HL-60/S4 (cell line): ENCODE measurements at regions not wholly inside any gene's neighbourhood (a gene's known extent, or its start where the extent isn't known, plus 50 kb on each side); places are given as distances from the start of the nearest gene placed in this dataset.

Experiments used
- in situ Hi-C: fragments of 300-500 bp; cut with MboI; formaldehyde crosslinking; loops from 2 replicates; pipeline ENCODE4 v1.14.3; 2022; ENCODE audit warnings: low sequenced_read_pairs

DNA sequence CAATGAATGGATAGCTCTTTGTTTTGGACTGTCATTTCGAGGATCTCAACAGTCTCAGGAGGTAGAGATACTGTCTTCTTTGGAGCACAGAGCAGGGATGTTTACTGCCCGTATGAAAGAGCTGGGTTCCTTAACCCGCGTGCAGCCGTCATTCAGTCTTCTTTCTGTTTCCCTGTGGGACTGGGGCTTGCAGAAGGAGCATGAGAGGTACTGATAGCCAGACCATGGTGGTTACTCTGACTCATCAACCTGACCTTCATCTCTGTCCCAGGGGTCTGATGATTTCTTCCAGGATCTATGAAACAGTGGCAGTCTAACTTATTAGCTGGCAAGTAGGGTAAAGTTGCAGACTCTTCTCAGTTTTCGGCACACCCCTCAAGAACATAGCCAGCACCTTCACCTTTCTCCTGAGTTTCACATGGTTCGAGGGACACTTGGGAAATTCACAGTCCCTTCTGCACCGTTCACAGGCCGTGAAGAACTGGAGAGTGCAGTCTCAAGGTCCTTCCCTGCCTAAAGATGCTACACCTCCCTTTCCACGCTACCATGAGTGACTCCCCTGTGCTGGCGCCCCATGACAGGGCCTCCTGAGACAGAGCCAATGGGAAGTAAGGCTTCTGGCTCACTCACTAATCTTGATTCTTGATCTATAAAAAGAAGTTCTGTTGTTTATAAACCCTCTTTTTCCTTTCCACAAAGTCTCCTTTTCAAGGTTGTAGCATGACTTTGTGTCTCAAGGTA lies 226.2 kb downstream of the MC4R start:
- in situ Hi-C loops = no loop called here

- in situ Hi-C loops = no loop called here
Observed at GRCh38 chr18:60145776-60146175, 226.8 kb downstream of the MC4R start.

GRCh38 chr18:60134806-60135205 lies 235.0 kb downstream of the PMAIP1 start:
- in situ Hi-C loops = no loop called here

DNA sequence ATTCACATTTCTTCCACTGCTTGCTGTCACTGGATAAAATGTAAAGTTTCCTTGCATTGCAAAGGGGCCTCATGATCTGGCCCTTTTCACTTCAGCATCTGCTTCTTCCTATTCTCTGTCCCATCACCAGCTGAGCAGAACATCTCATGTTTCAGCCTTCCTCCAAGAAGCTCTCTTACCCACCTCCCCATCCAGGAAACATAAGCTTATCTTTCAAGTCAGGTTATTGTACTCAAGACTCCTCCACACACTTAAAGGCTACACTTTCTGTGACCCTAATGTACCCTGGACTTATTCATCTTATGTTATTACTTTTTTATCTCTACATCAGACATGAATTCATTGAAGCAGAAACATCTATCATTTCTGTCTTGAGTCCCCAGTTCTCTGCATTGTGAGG lies 230.5 kb downstream of the PMAIP1 start:
- in situ Hi-C loops = no loop called here

GRCh38 chr18:60123031-60123430 lies 223.2 kb downstream of the PMAIP1 start:
- in situ Hi-C loops = no loop called here

- in situ Hi-C loops = no loop called here
Observed at GRCh38 chr18:60122339-60122738, 222.5 kb downstream of the PMAIP1 start.

DNA sequence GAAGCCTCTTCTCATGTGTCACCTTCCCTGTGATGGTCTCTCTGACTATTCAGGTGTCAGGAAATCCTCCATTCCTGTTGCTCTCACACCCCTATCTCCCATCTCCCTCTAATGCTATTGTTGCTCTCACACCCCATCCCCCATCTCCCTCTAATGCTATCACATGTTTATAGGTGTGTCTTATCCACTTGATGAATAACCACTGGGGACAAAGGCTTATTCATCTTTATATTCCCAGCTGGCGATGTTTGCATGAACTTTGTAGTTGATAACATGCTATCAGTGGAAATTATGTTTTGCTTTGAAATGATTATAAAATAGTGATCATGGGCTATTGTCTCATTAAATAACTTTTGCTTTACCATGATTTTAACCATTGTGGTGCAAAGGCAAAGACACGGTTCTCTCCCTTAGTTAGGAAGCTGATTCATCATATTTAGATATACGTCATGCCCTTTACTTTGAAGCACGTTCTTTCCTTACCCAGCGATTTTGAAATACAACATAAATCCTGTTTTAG lies 220.5 kb downstream of the PMAIP1 start:
- in situ Hi-C loops = no loop called here

DNA sequence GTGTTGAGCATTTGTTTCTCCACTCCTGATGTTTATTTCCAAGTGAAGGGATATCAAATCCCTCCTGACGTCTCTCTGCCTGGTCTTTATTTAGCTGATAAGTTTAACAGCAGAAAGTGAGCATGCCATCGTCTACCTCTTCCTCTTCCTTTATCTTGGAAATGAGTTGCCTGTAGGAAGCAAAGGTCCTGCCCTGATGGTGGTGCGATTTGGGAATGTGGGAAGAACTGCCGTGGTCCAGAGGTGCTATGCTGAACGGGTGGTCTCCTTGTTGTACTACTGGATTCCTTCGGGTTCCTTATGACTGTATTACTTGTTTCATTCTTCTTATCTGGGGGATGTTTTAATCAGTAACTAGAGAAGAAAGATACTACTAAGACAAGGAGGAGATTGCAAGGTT lies 217.5 kb downstream of the PMAIP1 start:
- in situ Hi-C loops = no loop called here

DNA sequence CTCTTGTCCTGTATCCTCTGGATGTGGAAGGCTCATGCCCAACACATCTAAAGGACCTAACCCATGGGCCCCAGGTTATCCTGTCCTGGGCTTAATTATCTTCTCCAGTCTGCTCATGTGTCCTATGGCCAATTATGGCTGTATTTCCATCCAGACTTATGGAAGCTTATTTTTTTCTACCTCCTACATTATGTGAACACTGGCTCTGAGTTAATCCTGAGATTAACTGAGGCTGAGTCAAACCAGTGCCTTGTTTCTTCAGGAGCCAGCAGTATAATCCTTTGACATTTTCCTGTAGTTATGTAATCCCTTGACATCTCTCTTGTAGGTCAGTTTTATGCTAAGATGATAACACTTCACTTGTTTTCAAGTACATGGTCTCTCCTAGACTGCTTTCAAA lies 213.6 kb downstream of the PMAIP1 start:
- in situ Hi-C loops = no loop called here

DNA sequence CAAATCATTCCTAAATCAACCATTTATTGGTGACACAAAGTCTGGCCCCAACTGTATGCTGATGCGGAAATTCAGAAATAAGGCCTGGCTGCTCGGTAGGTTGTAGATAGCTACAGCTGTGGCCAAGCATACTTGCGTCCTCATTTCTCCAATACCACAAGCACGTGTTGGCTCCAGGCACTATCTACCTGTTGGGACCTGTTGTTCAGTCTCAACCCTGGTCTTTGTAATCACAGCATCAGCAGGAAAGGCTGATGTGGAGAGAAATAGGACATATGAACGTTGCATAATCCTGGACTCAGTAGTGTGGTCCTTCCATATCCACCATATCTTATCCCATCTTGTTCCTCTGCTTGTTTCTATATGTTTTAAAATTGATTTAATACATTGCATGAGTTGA lies 212.6 kb downstream of the PMAIP1 start:
- in situ Hi-C loops = no loop called here

GRCh38 chr18:60111525-60111924 lies 211.7 kb downstream of the PMAIP1 start:
- in situ Hi-C loops = no loop called here

DNA sequence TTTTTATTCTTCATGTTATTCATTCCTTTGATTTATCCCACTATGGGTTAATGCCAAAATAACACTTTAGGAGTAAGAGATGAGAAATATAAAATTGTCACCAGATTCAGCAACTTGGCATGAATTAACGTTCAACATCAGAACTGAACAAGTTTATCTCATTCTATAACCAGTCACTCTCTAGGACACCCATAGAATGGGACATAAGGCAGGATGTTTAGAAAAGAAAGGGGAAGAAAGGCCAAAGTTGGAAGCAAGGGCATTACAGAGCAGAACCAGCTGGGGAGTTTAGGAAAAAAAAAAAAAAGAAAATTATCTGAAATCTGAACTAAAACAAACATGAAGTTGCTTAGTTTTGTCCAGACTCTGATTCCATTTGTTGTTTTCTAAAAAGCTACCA lies 211.0 kb downstream of the PMAIP1 start:
- in situ Hi-C loops = no loop called here

DNA sequence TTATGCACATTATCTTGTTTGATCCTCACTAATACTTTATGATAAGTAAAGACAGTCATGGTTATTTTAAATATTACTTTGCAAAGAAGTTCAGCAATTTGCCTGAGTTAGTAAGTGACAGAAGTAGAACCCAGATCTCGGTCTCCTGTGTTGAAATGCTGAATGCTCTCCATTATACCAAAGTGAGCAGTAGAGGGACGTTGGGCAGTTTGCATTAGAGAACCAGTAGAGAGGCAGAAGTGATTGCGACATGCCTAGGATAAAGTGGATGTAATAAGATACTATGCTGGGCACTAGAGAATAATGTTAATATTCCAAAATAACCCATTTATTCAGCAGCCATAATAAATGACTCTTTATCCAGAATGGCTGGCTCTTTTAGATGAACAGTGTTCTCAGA lies 201.0 kb downstream of the PMAIP1 start:
- in situ Hi-C loops = no loop called here

GRCh38 chr18:60099709-60100108 lies 199.9 kb downstream of the PMAIP1 start:
- in situ Hi-C loops = no loop called here

DNA sequence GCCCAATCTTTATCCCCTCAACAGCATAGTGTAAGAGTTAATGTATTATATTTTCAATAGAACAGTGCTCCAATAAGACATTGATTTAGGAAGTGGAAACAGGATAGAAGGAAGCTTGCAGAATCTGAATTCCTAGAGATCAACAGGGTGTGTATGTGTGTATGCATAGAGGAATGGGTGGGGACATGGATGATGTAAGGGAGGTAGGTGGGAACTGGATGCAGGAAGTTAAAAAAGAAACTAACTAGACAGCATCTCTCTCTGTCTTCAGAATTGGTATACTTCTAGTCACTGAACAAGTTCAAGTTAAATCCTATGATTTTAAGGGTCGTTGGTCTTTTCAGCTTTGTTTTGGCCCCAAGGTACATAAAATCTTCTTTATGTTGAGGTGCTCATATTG lies 196.6 kb downstream of the PMAIP1 start:
- in situ Hi-C loops = no loop called here

DNA sequence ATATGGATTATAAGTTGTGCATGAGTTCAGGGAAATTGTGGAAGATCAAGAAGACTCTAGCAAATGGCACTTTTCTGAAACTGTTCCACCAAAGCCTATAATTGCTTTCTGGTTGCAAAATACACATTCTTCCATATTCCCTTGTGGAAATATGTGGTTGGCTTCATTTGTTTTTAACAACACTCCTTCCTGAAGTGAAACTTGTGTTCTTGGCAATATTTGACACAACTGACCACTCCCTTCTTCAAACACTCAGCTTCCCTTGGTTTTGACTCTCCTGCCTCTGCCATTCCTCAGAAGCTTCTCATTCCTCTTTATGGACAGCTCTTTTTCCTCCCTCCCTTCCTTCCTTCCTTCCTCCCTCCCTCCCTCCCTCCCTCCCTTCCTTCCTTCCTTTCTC lies 192.3 kb downstream of the PMAIP1 start:
- in situ Hi-C loops = no loop called here

DNA sequence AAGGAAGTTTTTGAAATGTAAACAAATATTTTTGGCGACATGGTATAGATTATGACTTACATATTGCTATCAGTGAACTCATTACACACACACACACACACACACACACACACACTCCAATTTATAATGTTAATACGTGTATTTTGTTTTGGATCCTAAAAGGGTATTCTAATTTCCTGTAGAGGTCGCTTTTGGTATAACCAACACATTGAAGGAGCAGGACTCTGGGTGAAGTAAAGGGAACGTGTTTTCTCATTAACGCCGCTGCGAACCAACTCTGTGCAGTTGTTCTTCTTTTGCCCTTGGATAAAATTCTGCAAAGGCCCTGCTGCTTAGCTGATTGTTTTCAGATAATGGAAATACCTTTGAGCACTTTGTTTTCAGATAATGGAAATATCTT lies 190.4 kb downstream of the PMAIP1 start:
- in situ Hi-C loops = no loop called here

DNA sequence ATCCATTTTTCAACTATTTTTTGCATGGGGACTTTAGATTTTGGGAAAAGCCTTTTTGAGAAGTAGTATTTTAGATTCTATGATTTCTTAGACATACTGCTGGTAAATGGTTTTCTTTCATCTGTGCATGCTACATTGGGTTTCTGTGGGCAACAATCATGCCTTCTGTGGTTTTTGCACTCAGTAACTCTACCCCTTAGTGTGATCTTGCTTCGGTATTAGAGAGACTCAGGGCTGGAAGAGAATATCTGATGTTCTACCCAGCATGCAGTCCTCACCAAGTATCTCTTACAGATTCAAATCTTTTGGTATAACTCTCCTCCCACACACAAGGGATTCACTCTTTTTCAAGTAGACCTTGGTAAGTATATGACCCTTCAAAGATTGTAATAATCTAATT lies 183.0 kb downstream of the PMAIP1 start:
- in situ Hi-C loops = no loop called here

DNA sequence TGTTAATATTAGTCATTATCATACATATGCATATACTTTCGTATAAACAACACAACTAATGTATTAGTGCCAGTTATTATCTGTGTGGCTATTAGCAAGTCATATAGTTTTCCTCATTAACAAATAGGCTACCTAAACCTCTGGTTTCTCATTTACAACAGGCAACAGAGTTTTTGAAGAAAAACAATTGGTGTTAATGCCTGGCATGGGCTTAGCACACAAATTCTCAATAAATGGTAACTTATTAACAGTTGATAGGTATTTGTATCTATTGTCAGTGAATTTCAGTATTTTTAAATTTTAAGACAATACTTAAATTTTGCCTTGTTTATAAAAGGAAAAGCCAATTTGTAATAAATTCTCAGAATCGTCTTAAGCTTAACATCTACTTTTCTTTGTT lies 182.5 kb downstream of the PMAIP1 start:
- in situ Hi-C loops = no loop called here

- in situ Hi-C loops = no loop called here
Observed at GRCh38 chr18:60075477-60075876, 175.7 kb downstream of the PMAIP1 start.

DNA sequence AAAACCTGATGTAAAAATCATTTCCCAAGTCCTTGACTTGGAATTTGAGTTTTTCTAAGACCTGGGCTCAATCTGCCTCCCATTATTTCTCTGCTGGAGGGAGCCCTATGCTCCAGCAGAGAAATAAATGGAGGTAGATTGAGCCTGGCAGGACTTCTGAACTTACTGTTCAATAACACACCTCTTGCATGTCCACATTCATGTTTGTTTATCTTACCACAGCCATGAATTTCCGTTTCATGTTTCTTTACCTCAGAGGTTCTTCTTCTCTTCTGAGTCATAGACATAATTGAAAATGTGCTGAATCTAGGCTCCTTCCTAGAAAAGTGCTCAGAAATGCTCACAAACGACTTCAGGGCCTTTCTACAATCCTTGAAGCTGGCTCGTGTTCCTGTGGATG lies 170.8 kb downstream of the PMAIP1 start:
- in situ Hi-C loops = no loop called here

DNA sequence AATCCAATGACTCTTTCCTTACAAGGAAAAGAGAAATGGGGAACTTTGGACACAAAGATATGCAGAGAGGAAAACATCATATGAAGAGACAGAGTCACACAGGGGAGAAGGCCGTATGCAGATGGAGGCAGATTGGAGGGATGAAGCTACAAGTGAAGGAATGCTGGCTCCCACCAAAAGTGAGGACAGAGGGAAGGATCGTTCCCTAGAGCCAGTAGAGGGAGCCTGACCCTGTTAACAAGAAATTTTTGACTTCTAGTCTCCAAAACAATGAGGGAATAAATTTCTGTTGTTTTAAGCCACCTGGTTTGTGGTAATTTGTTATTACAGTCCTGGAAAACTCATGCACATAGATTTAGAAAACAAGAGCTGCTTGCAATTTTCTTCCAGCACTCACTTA lies 169.3 kb downstream of the PMAIP1 start:
- in situ Hi-C loops = no loop called here
